ENCODE measurements at regions not wholly inside any gene's neighbourhood (a gene's known extent, or its start where the extent isn't known, plus 50 kb on each side); places are given as distances from the start of the nearest gene placed in this dataset.

- DNase-seq: no peak
Measured at GRCh38 chr9:14560194-14560593, 133.0 kb downstream of the ZDHHC21 start.

DNA sequence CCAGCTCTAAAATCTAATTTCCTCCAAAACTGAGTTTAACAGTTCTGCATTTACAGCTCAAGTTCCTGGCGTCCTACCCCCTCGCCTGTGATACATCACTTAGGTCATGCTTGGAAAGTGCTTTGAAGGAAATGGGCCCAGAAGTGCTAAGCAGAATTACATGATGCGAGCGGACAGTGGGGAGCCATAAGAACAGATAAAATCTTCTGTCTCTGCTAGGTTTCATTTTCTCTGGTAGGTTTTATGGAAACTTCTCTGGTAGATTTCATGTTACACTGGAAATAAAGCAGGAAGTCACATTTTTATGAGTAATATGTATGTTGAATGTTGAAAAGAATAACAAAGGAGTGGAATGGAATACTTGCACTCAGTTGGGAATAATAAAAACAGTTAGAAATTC, 138.3 kb downstream of the ZDHHC21 start:
- DNase-seq: no peak

DNA sequence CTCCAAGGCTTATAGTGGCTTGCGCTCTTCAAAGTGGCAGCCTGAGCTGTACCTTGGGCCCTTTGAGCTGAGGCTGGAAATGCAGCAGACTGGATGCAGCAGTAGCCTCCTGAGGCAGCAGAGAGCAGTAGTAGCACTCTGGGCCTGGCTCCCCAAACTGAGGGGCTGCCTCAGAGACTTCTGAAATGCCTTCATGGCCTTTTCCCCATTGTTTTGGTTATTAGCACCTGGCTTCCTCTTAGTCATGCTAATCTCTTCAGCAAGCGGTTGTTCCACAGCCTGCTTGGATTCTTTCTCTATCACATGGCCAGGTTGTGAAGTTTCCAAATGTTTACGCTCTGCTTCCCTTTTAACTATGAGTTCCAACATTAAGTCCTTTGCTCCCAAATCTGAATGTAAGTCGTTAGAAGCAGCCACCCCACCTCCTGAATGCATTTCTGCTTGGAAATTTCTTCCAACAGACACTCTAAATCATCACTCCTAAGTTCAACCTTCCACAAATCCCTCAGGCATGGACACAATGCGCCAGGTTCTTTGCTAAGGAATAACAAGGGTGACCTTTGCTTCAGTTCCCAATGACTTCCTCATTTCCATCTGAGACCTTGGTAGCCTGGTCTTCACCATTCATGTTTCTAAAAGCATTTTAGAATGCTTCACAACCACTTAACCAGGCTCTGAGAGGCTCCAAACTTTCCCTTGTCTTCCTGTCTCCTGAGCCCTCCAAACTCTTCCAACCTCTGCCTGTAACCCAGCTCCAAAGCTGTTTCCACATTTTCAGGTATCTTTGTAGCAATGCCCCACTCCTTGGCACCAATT, 145.8 kb downstream of the ZDHHC21 start:
- peak in 1 of 2 experiments; percentile 90 for DNase-seq

DNA sequence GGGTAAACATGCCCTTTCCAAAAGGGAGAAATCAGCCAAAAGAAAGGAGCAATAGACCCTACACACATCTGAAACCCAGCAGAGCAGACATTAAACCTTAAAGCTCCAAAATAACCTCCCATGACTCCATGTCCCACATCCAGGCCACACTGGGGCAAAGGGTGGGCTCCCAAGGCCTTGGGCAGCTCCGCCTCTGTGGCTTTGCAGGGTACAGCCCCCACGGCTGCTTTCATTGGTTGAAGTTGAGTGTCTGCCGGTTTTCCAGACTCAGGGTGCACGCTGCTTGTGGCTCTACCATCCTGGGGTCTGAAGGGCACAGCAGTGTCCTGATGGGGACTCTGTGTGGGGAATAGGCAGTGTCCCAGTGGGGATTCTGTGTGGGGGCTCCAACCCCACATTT, 146.5 kb downstream of the ZDHHC21 start:
- no peak for DNase-seq

DNA sequence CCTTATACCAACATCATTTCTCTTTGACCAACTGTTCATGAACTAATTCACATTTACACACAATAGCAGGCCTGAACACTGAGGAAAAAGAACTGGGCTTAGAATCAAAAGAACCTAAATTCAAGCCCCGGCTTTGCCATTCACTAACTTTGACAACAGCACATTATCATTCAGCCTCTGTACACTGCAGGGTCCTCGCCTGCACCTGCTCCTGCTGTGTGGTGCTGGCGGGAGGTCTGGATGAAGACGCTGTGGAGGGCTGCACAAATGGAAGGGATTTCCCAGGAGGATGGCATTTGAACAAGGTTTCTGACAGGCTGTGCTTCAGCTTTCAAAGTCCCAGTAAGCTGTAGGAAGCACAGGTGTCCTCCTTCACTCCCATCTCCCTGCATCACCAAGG, 151.2 kb downstream of the ZDHHC21 start:
- DNase-seq: peak in 1 of 2 experiments; percentile 84

- no peak for DNase-seq
Measured at GRCh38 chr9:14538526-14538925, 154.7 kb downstream of the ZDHHC21 start.

GRCh38 chr9:14535161-14535955, 157.9 kb downstream of the ZDHHC21 start:
- peak in 1 of 2 experiments; percentile 87 for DNase-seq

GRCh38 chr9:14533867-14534640, 159.2 kb downstream of the ZDHHC21 start:
- no peak for DNase-seq

- DNase-seq: peak; percentile 97 to 100
Measured at GRCh38 chr9:14532456-14533115, 160.6 kb downstream of the ZDHHC21 start.

- peak; percentile 100 for DNase-seq
Measured at GRCh38 chr9:14531341-14532269, 161.6 kb downstream of the ZDHHC21 start.

- peak in 1 of 2 experiments; percentile 95 for DNase-seq
Measured at GRCh38 chr9:14530841-14531240, 162.4 kb downstream of the ZDHHC21 start.

- peak; percentile 99 to 100 for DNase-seq
Measured at GRCh38 chr9:14530366-14530765, 162.9 kb downstream of the ZDHHC21 start.

GRCh38 chr9:14529629-14530028, 163.6 kb downstream of the ZDHHC21 start:
- DNase-seq: peak; percentile 96 to 100

- peak; percentile 100 for DNase-seq
Measured at GRCh38 chr9:14529054-14529453, 164.2 kb downstream of the ZDHHC21 start.

- DNase-seq: peak; percentile 97 to 100
Measured at GRCh38 chr9:14526504-14526903, 166.7 kb downstream of the ZDHHC21 start.

- peak; percentile 99 to 100 for DNase-seq
Measured at GRCh38 chr9:14525856-14526255, 167.4 kb downstream of the ZDHHC21 start.

- peak; percentile 100 for DNase-seq
Measured at GRCh38 chr9:14524873-14525515, 168.2 kb downstream of the ZDHHC21 start.

- DNase-seq: peak; percentile 95 to 100
Measured at GRCh38 chr9:14523545-14523944, 169.7 kb downstream of the ZDHHC21 start.

DNA sequence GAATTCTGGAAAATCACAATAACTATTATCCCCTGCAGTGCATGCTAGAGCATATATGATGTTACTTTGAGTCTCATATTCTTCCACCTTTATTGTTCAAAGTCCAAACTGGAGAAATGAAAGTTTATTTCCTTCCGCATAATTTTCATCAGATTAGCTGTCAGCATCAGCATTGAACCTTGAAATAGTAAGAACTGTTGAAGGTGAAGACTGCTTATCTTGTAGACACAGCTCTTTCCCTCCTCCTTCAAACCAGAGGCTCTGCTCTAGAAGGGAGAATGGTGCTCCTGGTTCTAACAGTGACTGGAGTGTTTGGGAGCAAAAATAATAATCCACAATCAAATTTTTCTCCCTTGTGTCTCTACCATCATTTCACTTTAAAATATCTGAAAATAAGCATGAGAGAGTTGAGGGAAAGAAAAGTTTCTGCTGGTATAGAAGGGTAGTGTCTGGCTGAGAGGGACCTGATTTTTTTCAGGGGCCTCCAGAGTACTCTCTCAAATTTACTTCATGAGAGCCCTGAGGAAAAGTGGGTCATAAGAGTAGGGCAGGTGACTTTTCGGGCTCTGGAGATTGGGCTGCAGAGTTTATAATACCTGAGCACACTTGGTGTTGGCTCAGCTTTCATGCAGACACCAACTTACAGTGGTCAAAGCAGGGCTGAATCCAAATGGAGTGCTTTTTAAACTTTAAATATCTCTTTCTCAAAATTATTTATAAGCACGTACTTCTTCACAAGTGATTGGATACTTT, 170.4 kb downstream of the ZDHHC21 start:
- DNase-seq: peak; percentile 90 to 100

DNA sequence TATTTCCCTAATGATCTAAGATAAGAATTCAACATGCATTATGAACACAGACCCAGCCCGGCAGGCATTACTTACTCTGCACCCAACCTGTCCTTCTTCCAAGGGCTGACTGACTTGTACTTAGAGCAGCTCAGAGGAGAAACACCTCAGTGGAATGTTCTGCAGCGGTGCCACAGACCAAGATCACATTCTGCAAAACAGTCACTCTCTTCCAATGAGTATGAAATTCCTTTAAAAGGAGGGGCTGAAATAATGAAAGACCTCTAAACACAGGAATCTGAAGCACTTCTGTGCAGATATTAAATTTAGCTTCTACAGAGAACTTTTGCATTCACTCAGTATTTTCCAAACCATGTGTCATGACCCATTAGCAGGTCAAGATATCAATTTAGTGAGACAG, 172.9 kb downstream of the ZDHHC21 start:
- peak in 1 of 2 experiments; percentile 82 for DNase-seq
